ENCODE measurements at regions not wholly inside any gene's neighbourhood (a gene's known extent, or its start where the extent isn't known, plus 50 kb on each side); places are given as distances from the start of the nearest gene placed in this dataset.

DNA sequence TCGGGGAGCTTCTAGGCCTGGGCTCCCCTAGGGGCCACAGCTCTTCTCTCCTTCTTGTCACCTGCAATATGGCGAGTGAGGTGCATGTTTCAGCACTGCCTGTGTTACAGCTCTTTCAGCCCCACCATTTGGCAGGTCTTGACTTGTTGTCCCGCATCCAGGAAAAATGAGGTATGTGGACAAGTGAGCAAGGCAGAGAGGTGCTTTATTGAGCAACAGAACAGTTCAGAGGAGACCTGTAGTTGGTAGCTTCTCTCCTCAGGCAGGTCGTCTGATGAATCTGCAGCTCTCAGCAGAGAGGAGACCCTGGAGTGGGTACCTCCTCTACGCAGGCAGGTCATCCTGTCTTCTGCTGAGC, 208.2 kb upstream of the USP25 start:
- no peak for TF ChIP-seq POLR2A (IDR thresholded peaks at IDR 0.05)
- TF ChIP-seq, protein P1, sequence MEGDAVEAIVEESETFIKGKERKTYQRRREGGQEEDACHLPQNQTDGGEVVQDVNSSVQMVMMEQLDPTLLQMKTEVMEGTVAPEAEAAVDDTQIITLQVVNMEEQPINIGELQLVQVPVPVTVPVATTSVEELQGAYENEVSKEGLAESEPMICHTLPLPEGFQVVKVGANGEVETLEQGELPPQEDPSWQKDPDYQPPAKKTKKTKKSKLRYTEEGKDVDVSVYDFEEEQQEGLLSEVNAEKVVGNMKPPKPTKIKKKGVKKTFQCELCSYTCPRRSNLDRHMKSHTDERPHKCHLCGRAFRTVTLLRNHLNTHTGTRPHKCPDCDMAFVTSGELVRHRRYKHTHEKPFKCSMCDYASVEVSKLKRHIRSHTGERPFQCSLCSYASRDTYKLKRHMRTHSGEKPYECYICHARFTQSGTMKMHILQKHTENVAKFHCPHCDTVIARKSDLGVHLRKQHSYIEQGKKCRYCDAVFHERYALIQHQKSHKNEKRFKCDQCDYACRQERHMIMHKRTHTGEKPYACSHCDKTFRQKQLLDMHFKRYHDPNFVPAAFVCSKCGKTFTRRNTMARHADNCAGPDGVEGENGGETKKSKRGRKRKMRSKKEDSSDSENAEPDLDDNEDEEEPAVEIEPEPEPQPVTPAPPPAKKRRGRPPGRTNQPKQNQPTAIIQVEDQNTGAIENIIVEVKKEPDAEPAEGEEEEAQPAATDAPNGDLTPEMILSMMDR (IDR thresholded peaks at IDR 0.05): no peak

Data from breast epithelium (tissue), 3 donors.